ENCODE measurements at regions not wholly inside any gene's neighbourhood (a gene's known extent, or its start where the extent isn't known, plus 50 kb on each side); places are given as distances from the start of the nearest gene placed in this dataset.

DNA sequence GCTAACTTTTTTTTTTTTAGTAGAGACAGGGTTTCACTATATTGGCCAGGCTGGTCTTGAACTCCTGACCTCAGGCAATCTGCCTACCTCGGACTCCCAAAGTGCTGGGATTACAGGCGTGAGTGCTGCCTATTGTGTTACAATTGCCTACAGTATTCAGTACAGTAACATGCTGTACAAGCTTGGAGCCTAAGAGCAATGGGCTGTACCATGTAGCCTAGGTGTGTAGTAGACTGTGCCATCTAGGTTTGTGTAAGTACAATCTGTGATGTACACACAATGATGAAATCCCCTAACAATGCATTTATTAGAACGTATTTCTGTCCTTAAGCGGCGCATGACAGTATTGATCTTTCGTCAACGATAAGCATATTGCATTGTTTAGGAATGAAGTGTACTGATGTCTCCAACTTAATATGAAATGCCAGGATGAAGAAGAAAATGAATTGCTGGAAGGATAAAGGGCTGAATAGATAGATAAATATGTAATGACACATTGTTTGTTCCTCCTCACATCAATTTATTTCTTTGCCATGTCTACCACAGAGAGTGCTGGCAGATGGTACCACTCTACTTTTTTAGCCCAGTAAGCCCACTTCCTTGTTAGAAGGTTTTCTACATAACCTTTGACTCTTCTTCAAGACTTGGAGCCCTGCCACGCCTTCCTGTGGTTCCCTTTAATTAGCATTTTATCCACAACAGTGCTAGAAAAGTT is 467.5 kb downstream of the VRK1 start:
- TF ChIP-seq, protein P1, sequence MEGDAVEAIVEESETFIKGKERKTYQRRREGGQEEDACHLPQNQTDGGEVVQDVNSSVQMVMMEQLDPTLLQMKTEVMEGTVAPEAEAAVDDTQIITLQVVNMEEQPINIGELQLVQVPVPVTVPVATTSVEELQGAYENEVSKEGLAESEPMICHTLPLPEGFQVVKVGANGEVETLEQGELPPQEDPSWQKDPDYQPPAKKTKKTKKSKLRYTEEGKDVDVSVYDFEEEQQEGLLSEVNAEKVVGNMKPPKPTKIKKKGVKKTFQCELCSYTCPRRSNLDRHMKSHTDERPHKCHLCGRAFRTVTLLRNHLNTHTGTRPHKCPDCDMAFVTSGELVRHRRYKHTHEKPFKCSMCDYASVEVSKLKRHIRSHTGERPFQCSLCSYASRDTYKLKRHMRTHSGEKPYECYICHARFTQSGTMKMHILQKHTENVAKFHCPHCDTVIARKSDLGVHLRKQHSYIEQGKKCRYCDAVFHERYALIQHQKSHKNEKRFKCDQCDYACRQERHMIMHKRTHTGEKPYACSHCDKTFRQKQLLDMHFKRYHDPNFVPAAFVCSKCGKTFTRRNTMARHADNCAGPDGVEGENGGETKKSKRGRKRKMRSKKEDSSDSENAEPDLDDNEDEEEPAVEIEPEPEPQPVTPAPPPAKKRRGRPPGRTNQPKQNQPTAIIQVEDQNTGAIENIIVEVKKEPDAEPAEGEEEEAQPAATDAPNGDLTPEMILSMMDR (IDR thresholded peaks at IDR 0.05; ENCODE audit: low read depth, low read length): no peak
- H3K4me3 ChIP-seq (ENCODE audit: low read depth, low read length): no peak overlapping the region
- peaks cover 50% of the 10 kb centered on the region for H3K27me3 ChIP-seq (ENCODE audit: insufficient read depth, low read depth, severe bottlenecking)
- H3K27ac ChIP-seq: no peak overlapping the region
- H3K36me3 ChIP-seq: no peaks in the 10 kb centered on the region
- no peak for DNase-seq
- H3K9me3 ChIP-seq (ENCODE audit: severe bottlenecking): peaks cover 2% of the 10 kb centered on the region

DNA sequence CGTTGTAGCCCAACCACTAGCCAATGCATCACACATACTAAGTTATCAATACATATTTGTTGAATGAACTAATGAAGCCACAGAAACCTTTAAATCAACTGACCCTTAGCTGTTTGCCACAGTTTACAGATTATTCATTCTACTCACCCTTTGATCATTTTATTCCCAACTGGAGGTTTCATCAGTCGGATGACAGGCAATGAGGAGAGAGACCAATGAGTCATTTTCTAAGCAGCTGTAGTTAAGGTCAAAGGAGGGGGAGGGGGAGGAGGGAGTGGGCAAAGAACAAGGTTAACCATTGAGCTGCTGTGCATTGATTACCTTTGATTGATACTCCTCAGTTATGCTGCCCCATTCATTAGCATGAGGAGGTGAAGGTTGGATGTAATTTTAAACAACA is 469.5 kb downstream of the VRK1 start:
- Histone ChIP-seq H3K27ac (no peak overlapping the region), H3K4me3 (ENCODE audit: low read depth, low read length) (no peak overlapping the region), H3K9me3 (ENCODE audit: severe bottlenecking) (peaks cover 5% of the 10 kb centered on the region), H3K27me3 (ENCODE audit: insufficient read depth, low read depth, severe bottlenecking) (peaks cover 70% of the 10 kb centered on the region), H3K36me3 (no peaks in the 10 kb centered on the region)
- TF ChIP-seq, protein P1 (IDR thresholded peaks at IDR 0.05; ENCODE audit: low read depth, low read length): no peak
- DNase-seq: no peak

DNA sequence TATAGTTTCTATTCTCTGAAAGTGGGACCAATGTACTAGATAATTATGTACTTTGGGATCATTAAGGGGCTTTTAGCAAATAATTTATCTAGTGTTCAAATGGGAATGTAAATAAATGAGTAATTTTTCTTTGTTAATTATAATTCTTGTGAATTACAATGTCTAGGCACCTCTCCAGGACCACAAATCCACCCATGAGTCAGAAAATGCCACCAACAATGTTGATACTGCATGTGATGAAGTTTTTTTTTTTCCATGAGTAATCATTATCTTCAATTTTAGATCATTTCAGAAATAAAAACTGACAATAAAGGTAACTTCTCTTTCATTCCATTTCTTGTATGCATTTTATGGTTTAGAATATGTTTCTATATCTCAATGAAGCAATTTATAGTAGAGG is 470.3 kb downstream of the VRK1 start:
- H3K9me3 ChIP-seq (ENCODE audit: severe bottlenecking): peaks cover 5% of the 10 kb centered on the region
- no peak overlapping the region for H3K27ac ChIP-seq
- no peak for DNase-seq
- H3K4me3 ChIP-seq (ENCODE audit: low read depth, low read length): no peak overlapping the region
- no peaks in the 10 kb centered on the region for H3K36me3 ChIP-seq
- peaks cover 77% of the 10 kb centered on the region for H3K27me3 ChIP-seq (ENCODE audit: insufficient read depth, low read depth, severe bottlenecking)
- TF ChIP-seq, protein P1 (IDR thresholded peaks at IDR 0.05; ENCODE audit: low read depth, low read length): no peak

DNA sequence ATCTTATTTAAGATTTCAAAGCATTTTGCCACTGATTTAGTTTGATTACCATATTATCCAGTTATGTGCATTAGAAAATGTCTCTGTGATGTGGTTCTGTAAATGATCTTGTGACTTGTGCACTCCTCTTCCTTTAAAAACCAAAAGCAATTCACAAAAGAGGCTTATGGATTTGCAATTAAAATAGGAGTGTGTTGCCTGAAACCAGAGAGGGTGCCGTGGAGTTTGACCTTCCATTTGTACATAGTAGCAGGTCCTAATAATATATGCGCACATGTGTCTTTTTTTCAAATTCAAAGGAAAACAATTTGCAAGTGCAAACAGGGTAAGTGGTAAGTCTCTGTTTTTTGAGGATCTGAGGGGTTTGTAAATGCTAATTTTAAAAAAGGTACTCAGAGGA is 470.9 kb downstream of the VRK1 start:
- TF ChIP-seq, protein P1 (IDR thresholded peaks at IDR 0.05; ENCODE audit: low read depth, low read length): no peak
- H3K4me3 ChIP-seq (ENCODE audit: low read depth, low read length): no peak overlapping the region

DNA sequence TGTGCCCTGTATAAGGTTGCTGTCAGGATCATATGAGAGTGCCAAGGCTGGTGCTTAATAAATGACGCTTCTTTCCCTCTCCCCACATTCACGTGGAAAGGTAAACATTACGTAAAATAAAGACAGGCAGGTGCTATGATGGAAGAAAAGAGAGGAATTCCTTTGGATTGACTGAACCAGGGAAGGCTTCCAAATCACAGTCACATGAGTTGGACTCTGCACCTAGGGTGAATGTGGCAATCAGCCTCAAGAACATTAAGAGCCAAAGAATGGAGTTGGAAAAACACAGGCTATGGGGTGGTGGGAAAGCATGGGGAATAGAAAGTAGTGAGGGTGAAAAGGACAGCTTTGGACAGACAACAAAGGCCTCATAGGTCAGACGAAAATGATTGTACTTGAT is 473.1 kb downstream of the VRK1 start:
- no peak overlapping the region for H3K27ac ChIP-seq
- H3K9me3 ChIP-seq (ENCODE audit: severe bottlenecking): peaks cover 5% of the 10 kb centered on the region
- H3K4me3 ChIP-seq (ENCODE audit: low read depth, low read length): no peak overlapping the region
- H3K27me3 ChIP-seq (ENCODE audit: insufficient read depth, low read depth, severe bottlenecking): peaks cover 92% of the 10 kb centered on the region
- H3K36me3 ChIP-seq: no peaks in the 10 kb centered on the region
- TF ChIP-seq, protein P1 (IDR thresholded peaks at IDR 0.05; ENCODE audit: low read depth, low read length): no peak
- DNase-seq: no peak

More for the DNA sequence above, 470.9 kb downstream of the VRK1 start:
- peaks cover 5% of the 10 kb centered on the region for H3K9me3 ChIP-seq (ENCODE audit: severe bottlenecking)
- H3K36me3 ChIP-seq: no peaks in the 10 kb centered on the region
- H3K27me3 ChIP-seq (ENCODE audit: insufficient read depth, low read depth, severe bottlenecking): peaks cover 80% of the 10 kb centered on the region
- no peak overlapping the region for H3K27ac ChIP-seq
- DNase-seq: no peak

DNA sequence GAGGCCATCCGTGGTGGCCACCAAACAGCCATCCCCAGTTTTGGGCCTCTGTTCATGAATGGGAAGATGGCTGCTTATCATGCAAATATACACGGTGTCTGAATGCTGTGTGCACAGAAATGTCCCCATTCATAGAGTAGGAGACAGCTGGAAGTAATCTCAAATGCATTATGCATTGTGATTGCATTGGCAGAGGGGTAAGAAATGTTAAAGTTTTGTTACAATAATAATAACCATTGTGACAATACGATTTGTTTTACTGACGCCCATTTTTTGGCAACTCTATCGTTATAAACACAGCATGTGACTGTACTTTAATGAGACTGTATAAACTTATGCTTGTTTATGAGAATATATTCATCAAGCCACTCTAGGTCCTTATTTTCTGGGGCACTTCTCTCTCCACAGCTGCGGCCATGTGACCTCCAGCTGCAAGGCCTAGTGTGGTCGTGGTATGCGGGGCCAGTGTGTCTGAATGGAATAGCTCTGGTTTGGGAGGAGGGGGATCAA is 474.3 kb downstream of the VRK1 start:
- Histone ChIP-seq H3K9me3 (ENCODE audit: severe bottlenecking) (peaks cover 5% of the 10 kb centered on the region), H3K27ac (no peak overlapping the region), H3K36me3 (no peaks in the 10 kb centered on the region), H3K27me3 (ENCODE audit: insufficient read depth, low read depth, severe bottlenecking) (peaks cover 89% of the 10 kb centered on the region), H3K4me3 (ENCODE audit: low read depth, low read length) (no peak overlapping the region)
- TF ChIP-seq, protein P1 (IDR thresholded peaks at IDR 0.05; ENCODE audit: low read depth, low read length): no peak
- DNase-seq: no peak
